ENCODE measurements at regions not wholly inside any gene's neighbourhood (a gene's known extent, or its start where the extent isn't known, plus 50 kb on each side); places are given as distances from the start of the nearest gene placed in this dataset.
"Not testable (repeated sequence)": the region's sequence is repeated elsewhere in the genome, so short reads cannot be mapped to it uniquely, and the experiment has no call there.

DNA sequence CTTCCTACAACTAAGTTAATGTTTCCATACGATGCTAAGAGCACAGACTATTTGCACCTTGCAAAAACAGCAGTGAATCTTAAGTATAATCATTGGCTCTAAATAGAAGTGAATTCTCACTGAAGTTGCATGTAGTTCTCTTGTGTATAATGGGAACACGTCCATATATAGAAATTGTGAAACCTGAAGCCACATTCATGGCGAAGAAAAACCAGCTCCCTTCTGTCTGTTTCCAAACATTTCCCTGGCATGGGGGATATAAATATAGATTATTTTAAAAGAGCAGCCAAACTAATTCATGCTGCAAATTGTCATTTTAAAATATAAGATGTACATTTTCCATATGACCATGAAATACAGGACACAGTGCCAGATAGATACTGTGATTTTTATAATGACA, 71.1 kb downstream of the TRAM1L1 start:
- intact Hi-C loops (cut with DNase I, micrococcal nuclease), result no loop called here
- no peak for ATAC-seq
- DNase-seq, result no peak

DNA sequence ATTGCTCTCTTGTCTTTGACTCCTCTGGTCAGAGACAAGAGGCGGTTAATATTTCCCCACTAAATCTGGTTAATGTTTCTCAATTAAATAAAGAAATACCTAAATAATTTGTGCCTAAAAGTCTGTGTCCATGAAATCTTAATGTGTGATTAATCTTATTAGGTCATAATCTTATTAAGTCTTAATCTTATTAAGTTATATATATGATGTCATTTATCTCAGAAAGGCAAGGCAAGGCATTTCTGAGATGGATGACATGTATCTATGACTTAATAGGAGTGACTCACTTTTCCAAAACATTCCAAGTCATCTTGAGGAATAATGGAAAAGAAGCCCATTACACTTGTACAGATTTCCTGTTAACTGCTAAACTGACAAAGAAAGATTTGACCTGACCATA, 74.7 kb downstream of the TRAM1L1 start:
- no peak for DNase-seq
- no peak for ATAC-seq
- intact Hi-C loops (cut with DNase I, micrococcal nuclease), result no loop called here

DNA sequence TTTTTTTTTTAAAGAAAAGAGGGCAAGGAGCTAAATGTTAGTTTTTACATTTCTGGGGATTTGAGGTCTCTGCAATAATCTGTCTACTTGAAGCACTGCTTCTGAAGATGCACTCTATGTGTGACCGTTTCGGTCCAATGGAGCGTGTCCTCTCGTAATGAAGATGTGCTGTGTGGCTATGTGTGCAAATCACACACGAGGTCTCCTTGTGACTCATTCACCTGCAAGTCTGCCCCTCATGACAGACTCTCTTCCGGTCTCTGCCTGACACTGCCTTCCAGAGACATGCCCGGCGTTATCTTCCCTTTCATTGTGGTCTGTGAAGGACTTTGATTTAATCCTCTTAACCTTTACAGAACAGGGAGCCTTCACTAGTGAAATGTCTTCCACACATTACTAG, 84.3 kb downstream of the TRAM1L1 start:
- DNase-seq (no peak), ATAC-seq (no peak)
- intact Hi-C loops (cut with DNase I, micrococcal nuclease), result no loop called here

DNA sequence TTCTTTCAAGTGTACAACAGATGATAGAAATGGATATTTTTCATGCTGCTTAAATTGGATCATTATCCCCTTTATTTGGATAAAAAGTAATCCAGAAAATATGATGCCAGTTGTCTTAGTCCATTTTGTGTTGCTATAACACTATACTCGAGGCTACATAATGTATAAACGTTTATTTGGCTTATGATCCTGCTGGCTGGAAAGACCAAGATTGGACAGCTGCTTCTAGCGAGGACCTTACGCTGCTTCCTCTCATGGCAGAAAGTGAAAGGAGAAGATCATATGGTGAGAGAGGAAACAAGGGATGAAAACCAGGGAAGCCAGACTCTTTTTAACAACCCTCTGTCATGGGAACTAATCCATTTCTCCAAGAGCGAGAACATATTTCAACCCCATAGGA, 102.7 kb downstream of the TRAM1L1 start:
- DNase-seq, result no peak
- ATAC-seq, result no peak
- intact Hi-C loops (cut with DNase I, micrococcal nuclease), result no loop called here

DNA sequence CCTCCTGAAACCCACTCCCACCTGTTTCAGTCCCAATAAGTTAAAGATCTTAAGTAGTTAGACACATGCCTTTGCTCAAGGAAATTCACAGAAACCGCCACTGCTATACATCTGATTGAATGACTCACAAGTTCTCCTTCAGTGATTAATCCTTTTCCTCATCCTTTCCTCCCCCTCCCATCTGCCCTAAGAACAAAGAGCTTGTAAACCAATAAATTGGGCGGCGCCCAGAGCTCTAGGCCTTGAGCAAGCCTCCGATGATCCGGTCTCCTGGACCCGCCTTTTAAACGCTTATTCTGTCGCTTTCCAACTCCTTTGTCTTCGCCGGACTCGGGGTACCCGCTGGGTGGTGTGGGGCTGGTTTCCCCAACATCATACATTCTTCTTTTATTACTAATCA, 104.9 kb downstream of the TRAM1L1 start:
- ATAC-seq (peak; percentile 92), DNase-seq (peak; percentile 69 to 76)
- intact Hi-C loops (cut with DNase I, micrococcal nuclease), result not testable (repeated sequence)

DNA sequence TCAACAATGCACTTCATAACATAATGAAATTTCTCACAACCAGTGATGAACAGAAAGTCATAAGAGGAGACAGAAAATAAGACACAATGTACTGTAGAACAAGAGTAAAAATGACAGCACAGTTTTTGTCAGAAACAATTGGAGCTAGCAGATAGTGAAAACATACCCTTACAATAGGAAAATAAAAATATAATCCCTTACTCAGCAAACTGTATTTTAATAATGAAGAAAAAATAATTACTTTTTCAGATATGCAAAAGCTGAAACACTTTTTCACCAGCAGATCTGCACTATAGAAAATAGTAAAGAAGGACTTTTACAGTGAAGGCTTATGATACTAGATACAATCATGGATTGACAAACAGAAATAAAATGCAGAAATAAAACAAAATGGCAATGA, 126.3 kb downstream of the TRAM1L1 start:
- no peak for DNase-seq
- ATAC-seq, result no peak
- intact Hi-C loops (cut with DNase I, micrococcal nuclease), result no loop called here

DNA sequence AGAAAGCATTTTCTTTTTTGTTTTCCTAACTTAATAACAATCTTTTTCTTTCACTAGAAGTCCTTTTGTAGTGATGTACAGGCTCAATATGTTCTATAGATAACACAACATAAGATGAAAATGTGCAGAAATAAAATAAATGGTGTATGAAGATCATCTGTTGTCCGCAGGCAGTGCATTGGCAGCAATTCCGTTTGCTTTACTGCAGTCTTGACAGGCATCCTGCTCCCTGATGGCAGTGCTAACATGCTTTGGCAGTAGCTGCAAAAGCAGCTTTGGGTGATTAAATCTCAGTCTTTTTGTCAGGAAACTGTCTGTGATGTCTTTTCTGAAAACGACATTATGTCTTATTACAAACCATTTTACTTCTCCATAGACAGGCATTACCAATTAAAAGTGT, 131.4 kb downstream of the TRAM1L1 start:
- DNase-seq (no peak), ATAC-seq (no peak)
- intact Hi-C loops (cut with DNase I, micrococcal nuclease), result no loop called here

DNA sequence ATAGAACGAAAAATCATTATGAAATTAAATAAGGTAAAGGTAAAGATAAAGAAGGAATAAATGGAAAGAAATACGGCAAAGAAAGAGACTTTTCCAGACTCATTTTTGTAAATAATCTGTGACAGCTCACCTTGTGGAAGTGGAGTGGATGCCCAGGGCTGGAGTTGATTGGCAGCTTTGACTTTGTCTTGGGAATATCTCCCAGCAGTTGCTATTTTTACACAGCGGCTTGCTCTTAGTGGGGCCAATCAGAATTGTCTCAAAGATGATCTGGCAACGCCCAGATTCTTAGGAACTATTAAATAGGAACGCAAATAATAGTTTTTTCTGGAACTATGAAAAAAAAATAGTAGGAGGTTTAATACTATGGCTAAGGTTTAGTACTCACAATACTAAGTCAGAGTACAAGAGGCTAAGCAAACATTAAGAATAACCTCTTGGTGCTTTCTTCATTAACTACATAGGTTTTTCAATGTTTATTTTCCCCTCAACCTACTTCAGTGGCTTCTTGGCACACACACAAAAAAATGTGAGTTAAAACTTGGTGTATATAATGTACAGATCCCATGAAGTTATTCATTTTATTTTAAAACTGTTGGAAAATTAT, 132.7 kb downstream of the TRAM1L1 start:
- DNase-seq (no peak), ATAC-seq (no peak)
- intact Hi-C loops (cut with DNase I, micrococcal nuclease), result no loop called here

DNA sequence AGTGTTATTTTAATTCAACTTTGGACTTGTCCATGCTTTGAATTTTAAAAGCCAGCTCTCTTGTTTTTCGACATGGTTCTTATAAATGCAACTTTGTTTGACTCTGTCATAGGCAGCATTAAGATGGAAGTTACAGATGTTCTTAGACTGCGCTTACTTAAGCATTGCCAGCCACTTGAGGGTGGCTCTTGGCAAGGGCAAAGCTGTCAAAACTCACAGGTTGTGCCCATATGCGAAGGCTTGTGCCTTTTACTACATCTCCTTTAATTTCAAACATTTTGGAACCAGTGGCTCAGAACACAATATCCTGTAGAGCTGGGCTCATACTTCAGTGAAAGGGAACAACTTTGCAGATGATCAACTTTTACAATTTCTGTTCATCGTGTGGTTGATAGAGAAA, 135.5 kb downstream of the TRAM1L1 start:
- ATAC-seq (no peak), DNase-seq (no peak)
- intact Hi-C loops (cut with DNase I, micrococcal nuclease), result no loop called here

DNA sequence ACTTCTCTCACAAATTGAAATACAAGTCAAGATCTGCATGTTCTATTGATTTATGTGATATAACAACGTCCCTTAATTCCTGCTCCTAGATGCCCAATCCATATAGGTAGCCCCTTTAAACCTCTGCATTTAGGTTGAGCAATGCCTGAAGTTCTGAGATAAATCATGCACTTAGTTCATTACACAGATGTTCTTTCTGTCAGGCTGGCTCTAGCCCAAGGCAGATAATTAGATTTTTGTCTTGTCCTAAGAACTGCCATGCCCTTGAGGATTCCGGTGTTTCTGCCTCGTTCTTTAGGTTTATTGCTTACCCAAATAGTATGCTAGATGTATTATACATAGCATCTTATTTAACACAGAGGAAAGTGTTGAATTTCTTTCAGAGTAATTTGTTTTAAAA, 143.1 kb downstream of the TRAM1L1 start:
- DNase-seq, result no peak
- no peak for ATAC-seq
- intact Hi-C loops (cut with DNase I, micrococcal nuclease), result no loop called here

DNA sequence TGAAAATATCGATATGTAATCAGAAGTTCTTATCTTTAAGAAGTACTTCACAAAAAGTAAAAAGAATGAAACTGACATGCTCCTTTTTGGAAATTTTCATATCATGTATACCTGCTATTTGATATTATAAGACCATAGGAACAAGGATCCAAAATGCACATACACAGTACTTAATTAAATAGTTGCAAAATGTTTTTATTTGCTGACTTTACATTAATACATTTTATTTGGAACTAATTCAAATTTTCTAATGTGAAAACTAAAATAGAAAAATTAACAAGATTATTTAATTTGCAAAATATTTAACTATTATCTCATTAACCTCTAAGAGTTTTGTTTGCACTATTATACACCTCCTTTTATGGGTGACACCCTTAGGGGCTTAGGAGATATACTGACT, 155.0 kb downstream of the TRAM1L1 start:
- DNase-seq (no peak), ATAC-seq (no peak)
- intact Hi-C loops (cut with DNase I, micrococcal nuclease), result no loop called here

DNA sequence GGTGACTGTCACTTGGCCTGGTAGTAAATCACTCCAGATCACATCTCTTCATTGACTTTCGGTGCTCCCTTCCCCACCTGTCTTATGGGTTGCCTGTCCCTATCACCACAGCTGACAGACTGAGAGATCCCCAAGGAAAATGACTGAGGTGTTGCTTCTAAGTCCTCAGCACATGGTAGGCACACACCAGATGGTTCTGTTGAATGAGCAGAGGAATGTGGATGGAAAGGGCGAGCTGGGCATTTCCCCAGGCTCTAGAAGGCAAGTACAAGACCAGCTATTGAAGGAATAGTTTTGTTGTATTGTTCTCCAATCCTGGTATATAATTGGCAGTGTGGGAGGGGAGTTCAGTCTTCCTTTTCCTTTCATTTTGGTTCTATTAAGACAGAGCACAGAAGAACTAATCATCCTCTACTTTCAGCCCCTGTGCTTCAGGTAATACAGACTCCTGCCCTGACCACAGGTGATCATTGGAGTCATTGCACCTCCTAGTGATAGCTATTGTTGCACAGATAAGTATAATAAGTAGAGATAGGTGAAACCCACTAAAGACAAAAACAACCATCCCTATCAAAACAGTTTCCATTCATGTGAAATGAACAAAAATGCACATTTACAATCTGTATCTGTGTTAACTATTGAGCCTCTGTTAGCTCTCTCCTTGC, 158.6 kb downstream of the TRAM1L1 start:
- intact Hi-C loops (cut with DNase I, micrococcal nuclease), result no loop called here
- no peak for ATAC-seq
- no peak for DNase-seq

DNA sequence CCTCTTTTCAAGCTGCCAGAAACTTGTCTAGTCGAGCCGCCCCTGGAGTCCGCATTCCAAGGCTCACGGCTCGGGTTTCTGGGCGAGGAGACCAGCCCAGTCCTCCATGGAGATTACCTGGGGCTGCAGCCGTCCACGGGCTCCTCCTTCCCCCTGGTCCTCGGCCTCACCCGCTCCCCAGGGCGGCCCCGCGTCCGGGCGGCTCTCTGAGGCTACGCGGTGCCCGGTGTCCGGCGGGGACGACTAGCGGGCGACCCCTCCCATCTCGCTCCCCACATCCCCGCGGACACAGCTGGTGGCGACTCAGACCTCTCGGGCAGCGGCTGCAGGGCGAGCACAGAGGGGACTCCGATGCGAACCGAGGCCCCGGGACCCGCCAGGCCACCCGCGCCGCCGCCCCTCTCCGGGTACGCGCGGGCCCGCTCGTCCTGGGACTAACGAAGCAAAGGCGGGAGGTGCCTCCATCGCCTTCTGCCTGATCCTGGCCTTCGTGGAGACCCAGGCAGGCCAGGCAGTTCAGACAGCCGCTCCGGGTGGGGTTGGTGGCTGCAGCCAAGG, 159.4 kb downstream of the TRAM1L1 start:
- ATAC-seq (no peak), DNase-seq (no peak)
- intact Hi-C loops (cut with DNase I, micrococcal nuclease), result no loop called here

DNA sequence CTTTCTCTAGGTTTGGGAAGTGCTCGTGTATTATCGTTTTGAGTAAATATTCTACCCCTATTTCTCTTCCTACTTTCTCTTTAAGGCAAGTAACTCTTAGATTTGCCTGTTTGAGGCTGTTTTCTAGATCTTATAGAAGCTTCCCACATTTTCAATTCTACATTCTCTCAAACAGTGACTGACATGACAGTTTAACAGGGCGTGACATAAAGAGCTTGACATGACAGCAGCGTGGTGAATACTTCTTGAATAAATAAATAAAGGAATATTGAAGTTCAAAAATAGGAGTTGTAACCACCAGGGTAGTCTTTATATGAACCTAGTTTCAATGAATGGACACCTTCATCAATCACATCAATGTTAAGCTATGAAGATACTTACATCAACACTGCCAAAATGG, 162.0 kb downstream of the TRAM1L1 start:
- intact Hi-C loops (cut with DNase I, micrococcal nuclease), result no loop called here

DNA sequence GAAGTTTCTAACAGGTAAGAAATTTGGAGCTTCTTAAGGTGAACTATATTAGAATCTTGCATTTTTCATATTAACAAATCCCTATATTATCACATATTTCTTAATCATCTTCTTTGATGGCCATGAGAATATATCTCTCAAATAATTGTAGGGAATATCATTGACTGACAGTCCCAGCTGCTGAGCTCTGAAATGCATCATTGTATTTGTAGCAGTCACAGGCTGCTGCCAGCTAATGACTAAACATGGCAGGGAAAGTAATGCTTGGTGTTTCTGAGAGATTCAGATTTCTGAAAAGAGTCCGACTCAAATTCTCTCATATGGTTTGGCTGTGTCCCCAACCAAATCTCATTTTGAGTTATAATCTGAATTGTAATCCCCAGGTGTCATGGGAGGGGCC, 171.9 kb downstream of the TRAM1L1 start:
- DNase-seq (no peak), ATAC-seq (no peak)
- intact Hi-C loops (cut with DNase I, micrococcal nuclease), result no loop called here

More for the DNA sequence above, 162.0 kb downstream of the TRAM1L1 start:
- ATAC-seq, result no peak
- DNase-seq, result no peak

DNA sequence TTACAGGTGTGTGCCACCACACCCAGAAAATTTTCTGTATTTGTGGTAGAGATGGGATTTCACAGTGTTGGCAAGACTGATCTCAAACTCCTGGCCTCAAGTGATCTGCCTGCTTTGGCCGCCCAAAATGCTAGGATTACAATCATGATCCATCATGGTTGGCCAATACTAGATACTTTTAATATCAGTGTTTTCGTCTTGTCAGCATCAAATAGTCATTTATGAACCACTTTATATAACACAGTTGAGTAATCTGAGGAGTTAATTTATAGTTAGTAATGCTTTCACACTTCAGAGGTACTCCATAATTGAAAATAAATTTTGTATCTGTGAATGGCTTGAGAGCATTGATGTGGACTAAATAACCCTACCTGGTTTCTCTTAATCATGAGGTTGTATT, 178.6 kb downstream of the TRAM1L1 start:
- intact Hi-C loops (cut with DNase I, micrococcal nuclease), result no loop called here
- DNase-seq (no peak), ATAC-seq (no peak)

DNA sequence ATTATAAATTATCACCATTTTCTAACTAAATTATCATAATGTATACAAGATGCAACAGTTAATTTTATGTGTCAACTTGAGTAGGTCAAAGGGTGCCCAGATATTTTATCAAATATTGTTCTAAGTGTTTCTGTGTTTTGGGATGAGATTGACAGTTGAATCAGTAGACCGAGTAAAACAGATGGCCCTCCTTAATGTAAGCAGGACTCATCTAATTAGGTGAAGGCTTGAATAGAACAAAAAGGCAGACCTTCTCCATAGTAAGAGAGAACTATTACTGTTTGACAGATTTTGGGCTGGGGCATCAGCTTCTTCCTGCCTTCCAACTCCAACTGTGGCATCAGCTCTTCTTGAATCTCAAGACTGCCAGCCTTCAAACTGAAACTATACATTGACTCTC, 185.8 kb downstream of the TRAM1L1 start:
- intact Hi-C loops (cut with DNase I, micrococcal nuclease), result no loop called here
- DNase-seq (no peak), ATAC-seq (no peak)

DNA sequence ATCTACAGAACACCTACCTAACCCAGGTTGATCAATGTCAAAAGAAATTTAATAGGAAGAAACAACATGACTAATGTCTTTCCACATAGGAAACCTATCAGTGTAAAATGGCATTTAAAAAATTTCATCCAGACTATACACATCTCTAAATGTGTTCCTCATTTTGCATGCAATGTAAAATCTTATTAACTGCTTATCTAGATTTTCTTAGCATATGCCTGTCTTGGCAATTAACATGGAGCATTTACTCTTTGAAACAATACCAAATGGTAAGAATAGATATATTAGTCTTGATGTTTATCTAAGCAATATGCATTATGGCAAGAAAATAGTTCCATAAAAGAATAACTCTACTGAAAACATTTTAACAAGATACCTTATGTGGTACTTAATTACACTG, 199.8 kb downstream of the TRAM1L1 start:
- DNase-seq (no peak), ATAC-seq (no peak)
- intact Hi-C loops (cut with DNase I, micrococcal nuclease), result no loop called here

DNA sequence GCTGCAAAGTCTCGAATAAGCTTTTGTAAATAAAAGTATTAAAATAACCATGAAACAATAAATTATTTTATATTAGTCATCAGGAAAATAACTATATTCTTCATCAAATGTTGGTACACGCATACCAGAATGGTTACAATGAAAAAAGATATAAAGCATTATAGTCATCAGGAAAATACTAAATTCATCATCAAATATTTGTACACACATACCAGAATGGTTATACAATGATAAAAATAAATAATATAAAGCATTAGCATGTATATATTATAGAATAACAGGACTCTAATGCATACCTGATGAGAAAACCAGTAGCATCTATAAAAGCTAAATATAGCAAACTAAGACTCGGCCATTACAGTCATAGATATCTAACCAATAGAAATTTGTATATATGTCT, 202.9 kb downstream of the TRAM1L1 start:
- ATAC-seq, result no peak
- intact Hi-C loops (cut with DNase I, micrococcal nuclease), result no loop called here
- no peak for DNase-seq

DNA sequence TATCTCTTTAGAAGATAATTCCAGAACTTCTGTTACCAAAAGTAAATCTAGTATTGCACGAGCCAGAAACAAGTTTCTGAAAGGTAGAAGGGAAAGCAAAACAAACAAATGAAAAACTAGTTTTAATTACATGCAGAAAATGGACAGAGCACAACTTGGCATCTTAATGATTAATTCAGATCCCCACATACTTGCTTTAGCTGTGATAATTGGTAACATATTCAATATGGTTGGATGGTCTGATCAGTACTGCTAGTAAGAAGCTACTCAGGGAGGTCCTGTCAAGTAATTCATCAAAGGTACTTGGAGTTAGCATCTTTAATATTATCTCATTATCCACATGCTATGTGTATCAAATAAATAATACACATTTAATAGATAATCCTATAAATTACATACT, 204.3 kb downstream of the TRAM1L1 start:
- intact Hi-C loops (cut with DNase I, micrococcal nuclease), result no loop called here
- ATAC-seq, result no peak
- DNase-seq, result no peak

DNA sequence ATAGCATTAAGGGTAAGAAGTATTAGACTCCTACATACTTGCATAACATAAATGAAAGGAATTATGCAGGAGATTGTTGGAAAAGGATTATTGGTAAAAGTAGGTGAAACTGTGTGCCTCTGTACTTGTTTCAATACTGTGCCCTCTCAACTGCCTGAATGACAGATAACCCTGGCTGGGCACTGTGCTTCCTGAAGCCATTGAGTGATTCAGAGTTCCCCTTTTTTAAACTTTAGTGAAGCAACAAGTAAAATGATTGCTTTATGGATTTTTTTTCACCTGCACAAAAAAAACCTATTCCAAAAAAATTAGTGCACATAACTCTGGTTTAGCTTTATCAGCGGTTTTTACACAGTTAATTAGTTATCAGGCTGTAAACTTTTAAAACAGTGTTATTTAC, 204.8 kb downstream of the TRAM1L1 start:
- intact Hi-C loops (cut with DNase I, micrococcal nuclease), result no loop called here
- no peak for DNase-seq
- ATAC-seq, result no peak
